ENCODE measurements at regions not wholly inside any gene's neighbourhood (a gene's known extent, or its start where the extent isn't known, plus 50 kb on each side); places are given as distances from the start of the nearest gene placed in this dataset.

- H3K9me3 Mint-ChIP-seq = peaks cover 24 to 30% of the 10 kb centered on the region in 2 experiments
- no peaks in the 10 kb centered on the region for H4K20me1 ChIP-seq (ENCODE audit: control insufficient read depth, insufficient read depth, insufficient read length)
- H3K27me3 ChIP-seq (ENCODE audit: insufficient read depth, low read length) = no peaks in the 10 kb centered on the region
Measured at GRCh38 chr14:39704594-39704993, 272.4 kb upstream of the FBXO33 start.

More at GRCh38 chr14:39704594-39704993, 272.4 kb upstream of the FBXO33 start:
- H3K27ac ChIP-seq (ENCODE audit: insufficient read length, low read depth, low read length) = no peak overlapping the region
- no CpG with 5 or more reads among the region's 2 CpGs for WGBS (ENCODE audit: extremely low coverage, insufficient read length, low lambda C conversion rate)
- H3K18ac ChIP-seq (ENCODE audit: insufficient read length, low read depth, low read length) = no peak overlapping the region
- H3K23ac ChIP-seq (ENCODE audit: insufficient read length, low read depth, low read length) = no peak overlapping the region
- H2BK12ac ChIP-seq (ENCODE audit: insufficient read length, low read depth, low read length) = no peak overlapping the region
- H3K27me3 Mint-ChIP-seq (ENCODE audit: low read depth) = no peaks in the 10 kb centered on the region; the same call in 1 of the 2 replicates
- H3K23me2 ChIP-seq (ENCODE audit: insufficient read length, low read depth, low read length, poor library complexity, severe bottlenecking) = no peaks in the 10 kb centered on the region
- H3K4me2 ChIP-seq (ENCODE audit: insufficient read depth, insufficient read length, low read length) = no peak overlapping the region
- H2BK120ac ChIP-seq (ENCODE audit: low read depth, low read length, poor library complexity, severe bottlenecking) = no peak overlapping the region
- no peak overlapping the region for H3K4me3 Mint-ChIP-seq
- H2BK5ac ChIP-seq (ENCODE audit: insufficient read length, low read length) = no peak overlapping the region
- no peak overlapping the region for H3K4ac ChIP-seq (ENCODE audit: low read depth, low read length)
- peaks cover 8 to 29% (median 23%) of the 10 kb centered on the region in 3 experiments for H3K36me3 Mint-ChIP-seq (ENCODE audit: insufficient read depth in 1 of 3, low read depth in 3 of 3)
- H3T11ph ChIP-seq (ENCODE audit: low read length) = no peak overlapping the region
- no peak overlapping the region for H3K14ac ChIP-seq (ENCODE audit: insufficient read depth, low read length)
- H3K27ac Mint-ChIP-seq = no peak overlapping the region
- H4K8ac ChIP-seq (replicated peaks; ENCODE audit: insufficient read length, low read depth, low read length) = no peak overlapping the region
- no peak overlapping the region for H2AFZ ChIP-seq (ENCODE audit: low read length)
- no peaks in the 10 kb centered on the region for H3K79me2 ChIP-seq (ENCODE audit: insufficient read depth, low read length)
- H4K91ac ChIP-seq (ENCODE audit: insufficient read length, low read depth, low read length) = no peak overlapping the region
- no peak overlapping the region for H2BK20ac ChIP-seq (ENCODE audit: low read depth, low read length, poor library complexity, severe bottlenecking)
- no peaks in the 10 kb centered on the region for H3K4me1 ChIP-seq (ENCODE audit: insufficient read depth, low read length)
- H3K56ac ChIP-seq (ENCODE audit: insufficient read length, low read depth, low read length) = no peak overlapping the region
- no peak overlapping the region for H2BK15ac ChIP-seq (ENCODE audit: low read depth, low read length)
- no peaks in the 10 kb centered on the region for H3K4me1 Mint-ChIP-seq
- H3K79me1 ChIP-seq (ENCODE audit: insufficient read depth, low read depth, low read length, poor library complexity, severe bottlenecking) = no peaks in the 10 kb centered on the region
- H3K9ac ChIP-seq (ENCODE audit: extremely low read depth, insufficient read length, low read length) = no peak overlapping the region
- no peak overlapping the region for H2AK5ac ChIP-seq (ENCODE audit: insufficient read length, low read length)
- no peak overlapping the region for H4K5ac ChIP-seq (ENCODE audit: insufficient read length, low read depth, low read length)
- no peaks in the 10 kb centered on the region for H3K9me3 ChIP-seq (ENCODE audit: control insufficient read depth, low read depth, low read length)
- no peak for DNase-seq
- no peak for TF ChIP-seq CTCF (conservative IDR thresholded peaks at IDR 0.05)
